ENCODE measurements at regions not wholly inside any gene's neighbourhood (a gene's known extent, or its start where the extent isn't known, plus 50 kb on each side); places are given as distances from the start of the nearest gene placed in this dataset.

DNA sequence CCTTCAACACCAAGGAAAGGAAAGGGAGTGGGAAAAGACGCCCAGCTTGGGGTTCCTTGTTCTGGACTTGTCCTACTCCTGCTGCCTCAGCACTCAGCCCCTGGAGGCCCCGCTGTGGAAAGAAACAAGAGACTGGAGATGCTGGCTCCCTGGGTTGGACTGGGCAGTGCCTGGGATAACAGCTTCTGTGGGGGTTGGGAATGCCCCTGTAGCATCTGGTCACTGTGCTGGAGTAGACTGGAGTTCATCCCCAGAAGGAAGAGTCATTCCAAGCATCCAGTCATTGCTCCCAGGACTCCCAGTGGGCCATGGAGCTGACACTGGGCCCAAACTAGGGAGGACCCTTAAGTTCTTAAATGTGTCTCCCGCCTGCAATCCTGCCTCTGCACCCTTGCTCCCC is 129.3 kb upstream of the HAAO start (continued):
- no peak for TF ChIP-seq SPI1 (IDR thresholded peaks at IDR 0.05; ENCODE audit: borderline replicate concordance, insufficient read depth, low read depth, low read length)

DNA sequence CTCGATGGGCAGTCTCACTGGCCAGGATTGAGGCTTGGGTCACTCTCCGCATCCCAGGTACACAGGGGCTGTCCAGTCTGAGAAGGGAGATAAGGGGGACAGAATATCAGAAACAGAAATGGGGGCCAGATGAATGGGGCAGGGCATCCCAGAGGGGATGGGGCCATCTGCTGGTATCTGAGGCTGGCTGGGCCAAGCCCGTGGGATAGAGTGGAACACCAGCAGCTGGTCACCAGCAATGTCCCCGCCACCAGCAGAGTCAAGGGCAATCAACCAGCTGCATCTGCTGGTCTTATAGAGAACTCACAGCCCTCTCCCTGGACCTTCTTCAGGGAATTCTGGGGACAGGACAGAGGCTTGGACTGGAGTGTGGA is 128.8 kb upstream of the HAAO start:
- no TSS peak for BruUV-seq (replicated peaks)
- Histone ChIP-seq H2AFZ (ENCODE audit: control insufficient read depth, low read depth, low read length) (no peak overlapping the region), H3K4me1 (ENCODE audit: control insufficient read depth, insufficient read depth, low read length) (no peaks in the 10 kb centered on the region; the same call in 1 of the 2 replicates), H3K36me3 (ENCODE audit: control insufficient read depth in 2 of 2, insufficient read depth in 2 of 2, low read length in 1 of 2) (no peaks in the 10 kb centered on the region), H3K9me3 (replicated peaks; ENCODE audit: control insufficient read depth, insufficient read depth, low read length) (no peaks in the 10 kb centered on the region), H3K79me2 (ENCODE audit: control insufficient read depth, insufficient read depth, low read length) (no peaks in the 10 kb centered on the region), H3K9ac (ENCODE audit: control insufficient read depth, insufficient read depth, low read length) (no peak overlapping the region), H3K27me3 (replicated peaks in 1 of 2; ENCODE audit: control insufficient read depth in 2 of 2, insufficient read depth in 2 of 2, low read length in 1 of 2) (no peaks in the 10 kb centered on the region), H3K27ac (ENCODE audit: control insufficient read depth, insufficient read depth) (no peak overlapping the region), H3K4me3 (no peak overlapping the region), H3K4me2 (ENCODE audit: control insufficient read depth, insufficient read depth) (no peak overlapping the region), H4K20me1 (ENCODE audit: control insufficient read depth, insufficient read depth) (no peaks in the 10 kb centered on the region)
- no peak for ATAC-seq
- DNase-seq (ENCODE audit: low read depth, low spot score) = no peak
- no peak for TF ChIP-seq SPI1 (IDR thresholded peaks at IDR 0.05; ENCODE audit: borderline replicate concordance, insufficient read depth, low read depth, low read length)
- TF ChIP-seq, protein P1, sequence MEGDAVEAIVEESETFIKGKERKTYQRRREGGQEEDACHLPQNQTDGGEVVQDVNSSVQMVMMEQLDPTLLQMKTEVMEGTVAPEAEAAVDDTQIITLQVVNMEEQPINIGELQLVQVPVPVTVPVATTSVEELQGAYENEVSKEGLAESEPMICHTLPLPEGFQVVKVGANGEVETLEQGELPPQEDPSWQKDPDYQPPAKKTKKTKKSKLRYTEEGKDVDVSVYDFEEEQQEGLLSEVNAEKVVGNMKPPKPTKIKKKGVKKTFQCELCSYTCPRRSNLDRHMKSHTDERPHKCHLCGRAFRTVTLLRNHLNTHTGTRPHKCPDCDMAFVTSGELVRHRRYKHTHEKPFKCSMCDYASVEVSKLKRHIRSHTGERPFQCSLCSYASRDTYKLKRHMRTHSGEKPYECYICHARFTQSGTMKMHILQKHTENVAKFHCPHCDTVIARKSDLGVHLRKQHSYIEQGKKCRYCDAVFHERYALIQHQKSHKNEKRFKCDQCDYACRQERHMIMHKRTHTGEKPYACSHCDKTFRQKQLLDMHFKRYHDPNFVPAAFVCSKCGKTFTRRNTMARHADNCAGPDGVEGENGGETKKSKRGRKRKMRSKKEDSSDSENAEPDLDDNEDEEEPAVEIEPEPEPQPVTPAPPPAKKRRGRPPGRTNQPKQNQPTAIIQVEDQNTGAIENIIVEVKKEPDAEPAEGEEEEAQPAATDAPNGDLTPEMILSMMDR (IDR thresholded peaks at IDR 0.05 in 2 of 3, conservative IDR thresholded peaks at IDR 0.05 in 1 of 3; ENCODE audit: control insufficient read depth in 2 of 3, extremely low read depth in 1 of 3, insufficient read depth in 1 of 3, low read depth in 3 of 3, low read length in 3 of 3) = peak in 1 of 3 experiments; percentile 10; a peak in 1 of 6 replicates
- no peak for TF ChIP-seq SMAD1 (IDR thresholded peaks at IDR 0.05; ENCODE audit: low read depth, partially characterized antibody)
- TF ChIP-seq CHD1 (IDR thresholded peaks at IDR 0.05; ENCODE audit: low read depth, low read length) = no peak
- TF ChIP-seq, protein P2, sequence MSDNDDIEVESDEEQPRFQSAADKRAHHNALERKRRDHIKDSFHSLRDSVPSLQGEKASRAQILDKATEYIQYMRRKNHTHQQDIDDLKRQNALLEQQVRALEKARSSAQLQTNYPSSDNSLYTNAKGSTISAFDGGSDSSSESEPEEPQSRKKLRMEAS (IDR thresholded peaks at IDR 0.05; ENCODE audit: low read depth, low read length) = no peak
- TF ChIP-seq, protein P3, sequence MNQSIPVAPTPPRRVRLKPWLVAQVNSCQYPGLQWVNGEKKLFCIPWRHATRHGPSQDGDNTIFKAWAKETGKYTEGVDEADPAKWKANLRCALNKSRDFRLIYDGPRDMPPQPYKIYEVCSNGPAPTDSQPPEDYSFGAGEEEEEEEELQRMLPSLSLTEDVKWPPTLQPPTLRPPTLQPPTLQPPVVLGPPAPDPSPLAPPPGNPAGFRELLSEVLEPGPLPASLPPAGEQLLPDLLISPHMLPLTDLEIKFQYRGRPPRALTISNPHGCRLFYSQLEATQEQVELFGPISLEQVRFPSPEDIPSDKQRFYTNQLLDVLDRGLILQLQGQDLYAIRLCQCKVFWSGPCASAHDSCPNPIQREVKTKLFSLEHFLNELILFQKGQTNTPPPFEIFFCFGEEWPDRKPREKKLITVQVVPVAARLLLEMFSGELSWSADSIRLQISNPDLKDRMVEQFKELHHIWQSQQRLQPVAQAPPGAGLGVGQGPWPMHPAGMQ (IDR thresholded peaks at IDR 0.05; ENCODE audit: borderline replicate concordance) = no peak
- no peak for TF ChIP-seq BHLHE40 (IDR thresholded peaks at IDR 0.05; ENCODE audit: borderline replicate concordance in 1 of 2, low read depth in 2 of 2, low read length in 1 of 2)
- ChIA-PET RAD21 (ENCODE audit: unreplicated experiment) (interaction anchor here (0.5 to 1.3 kb wide), 2 partner anchors 14 to 714 kb away, joined by 3 read pairs; no protein-coding TSS in a partner anchor), SMC1A (ENCODE audit: uncharacterized antibody, unreplicated experiment) (interaction anchor here (0.7 to 1.3 kb wide), 3 partner anchors 39 to 62 kb away, joined by 3 read pairs; no protein-coding TSS in a partner anchor), POLR2A (no interaction called here), CTCF (interaction anchor here (0.8 to 1.4 kb wide), 2 partner anchors 12 to 62 kb away, joined by 4 to 5 read pairs; no protein-coding TSS in a partner anchor)
- intact Hi-C loops (cut with micrococcal nuclease; ENCODE audit: unreplicated experiment) (no loop called here), in situ Hi-C loops (cut with MboI) (no loop called here)
- FAIRE-seq = no peak
- WGBS (ENCODE audit: insufficient coverage, insufficient replicate concordance, low lambda C conversion rate, missing lambda C conversion rate) = 42% methylated on average over 4 of the region's 4 CpGs
